ENCODE measurements at regions not wholly inside any gene's neighbourhood (a gene's known extent, or its start where the extent isn't known, plus 50 kb on each side); places are given as distances from the start of the nearest gene placed in this dataset.

DNA sequence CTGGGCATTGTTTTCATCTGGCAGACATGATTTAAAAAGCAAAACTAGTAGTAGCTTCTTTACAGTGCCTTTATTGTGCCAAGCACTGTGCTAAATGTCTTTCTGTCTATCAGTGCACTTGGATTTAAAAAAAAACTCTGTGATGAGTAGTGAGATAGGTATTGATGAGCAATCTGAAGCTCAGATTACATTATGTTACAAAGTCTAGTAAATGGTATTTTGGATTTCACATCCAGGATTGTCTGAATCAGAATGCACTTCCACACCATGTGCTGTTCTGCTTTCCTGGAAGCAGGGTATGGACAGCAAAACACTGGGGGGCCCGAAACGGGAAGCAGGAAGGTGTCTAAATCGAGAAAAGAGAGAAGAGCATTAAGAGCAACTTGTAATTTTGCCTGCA lies 103.4 kb upstream of the CCN2 start:
- Histone ChIP-seq H4K20me1 (ENCODE audit: control insufficient read depth, insufficient read depth) (no peaks in the 10 kb centered on the region), H3K4me3 (no peak overlapping the region), H3K9me3 (replicated peaks; ENCODE audit: control insufficient read depth, insufficient read depth, low read length) (no peaks in the 10 kb centered on the region), H3K4me2 (ENCODE audit: control insufficient read depth, insufficient read depth) (no peak overlapping the region), H3K79me2 (ENCODE audit: control insufficient read depth, insufficient read depth, low read length) (no peaks in the 10 kb centered on the region), H3K36me3 (ENCODE audit: control insufficient read depth in 2 of 2, insufficient read depth in 2 of 2, low read length in 1 of 2) (no peaks in the 10 kb centered on the region), H3K27ac (ENCODE audit: control insufficient read depth, insufficient read depth) (no peak overlapping the region), H3K9ac (ENCODE audit: control insufficient read depth, insufficient read depth, low read length) (no peak overlapping the region), H3K27me3 (replicated peaks in 1 of 2; ENCODE audit: control insufficient read depth in 2 of 2, insufficient read depth in 2 of 2, low read length in 1 of 2) (no peaks in the 10 kb centered on the region), H3K4me1 (ENCODE audit: control insufficient read depth, insufficient read depth, low read length) (no peaks in the 10 kb centered on the region), H2AFZ (ENCODE audit: control insufficient read depth, low read depth, low read length) (no peak overlapping the region)
- RAD21 ChIA-PET (ENCODE audit: unreplicated experiment) = no interaction called here
- SMC1A ChIA-PET (ENCODE audit: uncharacterized antibody, unreplicated experiment) = no interaction called here
- DNase-seq (ENCODE audit: low read depth, low spot score) (no peak), ATAC-seq (no peak), FAIRE-seq (no peak)
- intact Hi-C loops (cut with micrococcal nuclease; ENCODE audit: unreplicated experiment) (no loop called here), in situ Hi-C loops (cut with MboI) (no loop called here)
- no peak for TF ChIP-seq RB1 (IDR thresholded peaks at IDR 0.05; ENCODE audit: borderline replicate concordance)
- TF ChIP-seq, protein P1, sequence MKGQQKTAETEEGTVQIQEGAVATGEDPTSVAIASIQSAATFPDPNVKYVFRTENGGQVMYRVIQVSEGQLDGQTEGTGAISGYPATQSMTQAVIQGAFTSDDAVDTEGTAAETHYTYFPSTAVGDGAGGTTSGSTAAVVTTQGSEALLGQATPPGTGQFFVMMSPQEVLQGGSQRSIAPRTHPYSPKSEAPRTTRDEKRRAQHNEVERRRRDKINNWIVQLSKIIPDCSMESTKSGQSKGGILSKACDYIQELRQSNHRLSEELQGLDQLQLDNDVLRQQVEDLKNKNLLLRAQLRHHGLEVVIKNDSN (IDR thresholded peaks at IDR 0.05; ENCODE audit: borderline replicate concordance, extremely low read length, insufficient read depth, low read depth, low read length) = no peak
- TF ChIP-seq HDGF (IDR thresholded peaks at IDR 0.05) = no peak
- TF ChIP-seq FOXM1 (IDR thresholded peaks at IDR 0.05; ENCODE audit: low read depth, low read length) = no peak
- TF ChIP-seq, protein P2, sequence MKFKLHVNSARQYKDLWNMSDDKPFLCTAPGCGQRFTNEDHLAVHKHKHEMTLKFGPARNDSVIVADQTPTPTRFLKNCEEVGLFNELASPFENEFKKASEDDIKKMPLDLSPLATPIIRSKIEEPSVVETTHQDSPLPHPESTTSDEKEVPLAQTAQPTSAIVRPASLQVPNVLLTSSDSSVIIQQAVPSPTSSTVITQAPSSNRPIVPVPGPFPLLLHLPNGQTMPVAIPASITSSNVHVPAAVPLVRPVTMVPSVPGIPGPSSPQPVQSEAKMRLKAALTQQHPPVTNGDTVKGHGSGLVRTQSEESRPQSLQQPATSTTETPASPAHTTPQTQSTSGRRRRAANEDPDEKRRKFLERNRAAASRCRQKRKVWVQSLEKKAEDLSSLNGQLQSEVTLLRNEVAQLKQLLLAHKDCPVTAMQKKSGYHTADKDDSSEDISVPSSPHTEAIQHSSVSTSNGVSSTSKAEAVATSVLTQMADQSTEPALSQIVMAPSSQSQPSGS (IDR thresholded peaks at IDR 0.05; ENCODE audit: low read length) = no peak
- TF ChIP-seq, protein P3, sequence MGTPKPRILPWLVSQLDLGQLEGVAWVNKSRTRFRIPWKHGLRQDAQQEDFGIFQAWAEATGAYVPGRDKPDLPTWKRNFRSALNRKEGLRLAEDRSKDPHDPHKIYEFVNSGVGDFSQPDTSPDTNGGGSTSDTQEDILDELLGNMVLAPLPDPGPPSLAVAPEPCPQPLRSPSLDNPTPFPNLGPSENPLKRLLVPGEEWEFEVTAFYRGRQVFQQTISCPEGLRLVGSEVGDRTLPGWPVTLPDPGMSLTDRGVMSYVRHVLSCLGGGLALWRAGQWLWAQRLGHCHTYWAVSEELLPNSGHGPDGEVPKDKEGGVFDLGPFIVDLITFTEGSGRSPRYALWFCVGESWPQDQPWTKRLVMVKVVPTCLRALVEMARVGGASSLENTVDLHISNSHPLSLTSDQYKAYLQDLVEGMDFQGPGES (IDR thresholded peaks at IDR 0.05) = no peak
- TF ChIP-seq MYC (IDR thresholded peaks at IDR 0.05; ENCODE audit: insufficient read depth, insufficient read length, insufficient replicate concordance, low read length, severe bottlenecking) = no peak
- TF ChIP-seq, protein P4, sequence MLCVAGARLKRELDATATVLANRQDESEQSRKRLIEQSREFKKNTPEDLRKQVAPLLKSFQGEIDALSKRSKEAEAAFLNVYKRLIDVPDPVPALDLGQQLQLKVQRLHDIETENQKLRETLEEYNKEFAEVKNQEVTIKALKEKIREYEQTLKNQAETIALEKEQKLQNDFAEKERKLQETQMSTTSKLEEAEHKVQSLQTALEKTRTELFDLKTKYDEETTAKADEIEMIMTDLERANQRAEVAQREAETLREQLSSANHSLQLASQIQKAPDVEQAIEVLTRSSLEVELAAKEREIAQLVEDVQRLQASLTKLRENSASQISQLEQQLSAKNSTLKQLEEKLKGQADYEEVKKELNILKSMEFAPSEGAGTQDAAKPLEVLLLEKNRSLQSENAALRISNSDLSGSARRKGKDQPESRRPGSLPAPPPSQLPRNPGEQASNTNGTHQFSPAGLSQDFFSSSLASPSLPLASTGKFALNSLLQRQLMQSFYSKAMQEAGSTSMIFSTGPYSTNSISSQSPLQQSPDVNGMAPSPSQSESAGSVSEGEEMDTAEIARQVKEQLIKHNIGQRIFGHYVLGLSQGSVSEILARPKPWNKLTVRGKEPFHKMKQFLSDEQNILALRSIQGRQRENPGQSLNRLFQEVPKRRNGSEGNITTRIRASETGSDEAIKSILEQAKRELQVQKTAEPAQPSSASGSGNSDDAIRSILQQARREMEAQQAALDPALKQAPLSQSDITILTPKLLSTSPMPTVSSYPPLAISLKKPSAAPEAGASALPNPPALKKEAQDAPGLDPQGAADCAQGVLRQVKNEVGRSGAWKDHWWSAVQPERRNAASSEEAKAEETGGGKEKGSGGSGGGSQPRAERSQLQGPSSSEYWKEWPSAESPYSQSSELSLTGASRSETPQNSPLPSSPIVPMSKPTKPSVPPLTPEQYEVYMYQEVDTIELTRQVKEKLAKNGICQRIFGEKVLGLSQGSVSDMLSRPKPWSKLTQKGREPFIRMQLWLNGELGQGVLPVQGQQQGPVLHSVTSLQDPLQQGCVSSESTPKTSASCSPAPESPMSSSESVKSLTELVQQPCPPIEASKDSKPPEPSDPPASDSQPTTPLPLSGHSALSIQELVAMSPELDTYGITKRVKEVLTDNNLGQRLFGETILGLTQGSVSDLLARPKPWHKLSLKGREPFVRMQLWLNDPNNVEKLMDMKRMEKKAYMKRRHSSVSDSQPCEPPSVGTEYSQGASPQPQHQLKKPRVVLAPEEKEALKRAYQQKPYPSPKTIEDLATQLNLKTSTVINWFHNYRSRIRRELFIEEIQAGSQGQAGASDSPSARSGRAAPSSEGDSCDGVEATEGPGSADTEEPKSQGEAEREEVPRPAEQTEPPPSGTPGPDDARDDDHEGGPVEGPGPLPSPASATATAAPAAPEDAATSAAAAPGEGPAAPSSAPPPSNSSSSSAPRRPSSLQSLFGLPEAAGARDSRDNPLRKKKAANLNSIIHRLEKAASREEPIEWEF (IDR thresholded peaks at IDR 0.05; ENCODE audit: insufficient replicate concordance, low read depth, low read length) = no peak
- no TSS peak for BruUV-seq (replicated peaks)
- POLR2A ChIA-PET = no interaction called here
- CTCF ChIA-PET = no interaction called here
- 0% methylated on average over 2 of the region's 3 CpGs for WGBS (ENCODE audit: insufficient coverage, insufficient replicate concordance, low lambda C conversion rate, missing lambda C conversion rate)

Measured in GM12878 (cell line).